Prostate gland (tissue), 2 donors: ENCODE measurements at regions not wholly inside any gene's neighbourhood (a gene's known extent, or its start where the extent isn't known, plus 50 kb on each side); places are given as distances from the start of the nearest gene placed in this dataset.
"Not testable (repeated sequence)": the region's sequence is repeated elsewhere in the genome, so short reads cannot be mapped to it uniquely, and the experiment has no call there.

ENCODE experiments used
- POLR2A ChIP-seq: fragments of 450-650 bp; IDR thresholded peaks from one replicate; pipeline ENCODE4 v1.6.1; 2016; ENCODE audit warnings: antibody characterized with exemption, mild to moderate bottlenecking
- TF ChIP-seq, protein P1 (sequence below), 4 experiments: fragments of 200-600 bp in 2 of 4; fragments of 450-650 bp in 2 of 4; sonication (generic) in 2 of 4; IDR thresholded peaks; 1 replicate in 3 of 4; 2 replicates in 1 of 4; pipeline ENCODE4 v1.5.1; 2016 to 2019; ENCODE audit warnings: antibody characterized with exemption in 4 of 4, mild to moderate bottlenecking in 2 of 4, moderate library complexity in 2 of 4

DNA sequence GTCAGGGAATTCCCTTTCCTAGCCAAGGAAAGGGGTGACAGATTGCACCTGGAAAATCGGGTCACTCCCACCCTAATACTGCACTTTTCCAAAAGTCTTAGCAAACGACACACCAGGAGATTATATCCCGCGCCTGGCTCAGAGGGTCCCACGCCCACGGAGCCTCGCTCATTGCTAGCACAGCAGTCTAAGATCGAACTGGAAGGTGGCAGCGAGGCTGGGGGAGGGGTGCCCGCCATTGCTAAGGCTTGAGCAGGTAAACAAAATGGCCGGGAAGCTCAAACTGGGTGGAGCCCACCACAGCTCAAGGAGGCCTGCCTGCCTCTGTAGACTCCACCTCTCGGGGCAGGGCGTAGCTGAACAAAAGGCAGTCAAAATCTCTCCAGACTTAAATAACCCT lies 440.2 kb upstream of the PHF14 start:
- TF ChIP-seq, protein P1, sequence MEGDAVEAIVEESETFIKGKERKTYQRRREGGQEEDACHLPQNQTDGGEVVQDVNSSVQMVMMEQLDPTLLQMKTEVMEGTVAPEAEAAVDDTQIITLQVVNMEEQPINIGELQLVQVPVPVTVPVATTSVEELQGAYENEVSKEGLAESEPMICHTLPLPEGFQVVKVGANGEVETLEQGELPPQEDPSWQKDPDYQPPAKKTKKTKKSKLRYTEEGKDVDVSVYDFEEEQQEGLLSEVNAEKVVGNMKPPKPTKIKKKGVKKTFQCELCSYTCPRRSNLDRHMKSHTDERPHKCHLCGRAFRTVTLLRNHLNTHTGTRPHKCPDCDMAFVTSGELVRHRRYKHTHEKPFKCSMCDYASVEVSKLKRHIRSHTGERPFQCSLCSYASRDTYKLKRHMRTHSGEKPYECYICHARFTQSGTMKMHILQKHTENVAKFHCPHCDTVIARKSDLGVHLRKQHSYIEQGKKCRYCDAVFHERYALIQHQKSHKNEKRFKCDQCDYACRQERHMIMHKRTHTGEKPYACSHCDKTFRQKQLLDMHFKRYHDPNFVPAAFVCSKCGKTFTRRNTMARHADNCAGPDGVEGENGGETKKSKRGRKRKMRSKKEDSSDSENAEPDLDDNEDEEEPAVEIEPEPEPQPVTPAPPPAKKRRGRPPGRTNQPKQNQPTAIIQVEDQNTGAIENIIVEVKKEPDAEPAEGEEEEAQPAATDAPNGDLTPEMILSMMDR (IDR thresholded peaks at IDR 0.05), result not testable (repeated sequence)
- TF ChIP-seq POLR2A, result not testable (repeated sequence)
